NCI-H128 (cell line): ENCODE measurements at regions not wholly inside any gene's neighbourhood (a gene's known extent, or its start where the extent isn't known, plus 50 kb on each side); places are given as distances from the start of the nearest gene placed in this dataset.
"Not testable (repeated sequence)": the region's sequence is repeated elsewhere in the genome, so short reads cannot be mapped to it uniquely, and the experiment has no call there.

Source experiments
- DNase-seq: peaks from one replicate; lab custom pipeline; 2025; ENCODE audit not compliant: unreplicated experiment; lab: John Stamatoyannopoulos, UW

DNA sequence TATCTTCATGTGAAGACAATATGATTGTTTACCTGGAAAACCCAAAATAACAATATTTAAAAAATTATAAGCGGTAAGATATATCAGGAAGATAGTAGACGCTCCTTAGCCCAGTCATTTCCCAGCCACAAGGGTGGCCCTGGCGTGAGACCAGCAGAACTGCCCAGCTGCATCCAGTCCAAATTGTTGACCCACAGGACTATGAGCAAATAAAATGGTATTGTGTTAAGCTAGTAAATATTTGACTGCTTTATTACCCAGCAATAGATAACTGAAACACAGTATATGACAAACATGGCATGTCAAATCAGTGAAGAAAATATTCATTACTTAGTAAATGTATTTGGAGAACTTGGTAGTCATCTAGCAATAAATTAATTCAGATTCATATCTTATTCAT lies 294.3 kb upstream of the SPAG17 start:
- DNase-seq = no peak

DNA sequence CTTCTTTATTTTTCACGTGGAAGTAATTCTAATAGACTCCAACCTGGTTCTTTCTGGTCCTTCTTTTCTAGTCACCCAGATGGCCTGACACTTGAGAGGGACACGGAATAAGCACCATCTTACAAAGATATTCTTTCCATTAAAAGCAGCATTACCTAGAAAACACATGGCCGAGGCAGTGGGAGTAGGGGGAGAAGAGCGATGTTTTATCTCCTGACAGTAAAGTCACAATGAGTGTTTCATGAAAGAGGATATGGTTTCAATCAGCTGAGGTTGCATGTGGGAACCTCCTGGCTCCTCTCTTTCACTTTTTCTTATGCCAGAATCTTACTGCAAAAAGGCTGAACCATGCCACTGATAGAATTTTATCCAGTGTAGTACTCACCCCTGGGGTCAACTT lies 288.8 kb upstream of the SPAG17 start:
- DNase-seq = no peak

DNA sequence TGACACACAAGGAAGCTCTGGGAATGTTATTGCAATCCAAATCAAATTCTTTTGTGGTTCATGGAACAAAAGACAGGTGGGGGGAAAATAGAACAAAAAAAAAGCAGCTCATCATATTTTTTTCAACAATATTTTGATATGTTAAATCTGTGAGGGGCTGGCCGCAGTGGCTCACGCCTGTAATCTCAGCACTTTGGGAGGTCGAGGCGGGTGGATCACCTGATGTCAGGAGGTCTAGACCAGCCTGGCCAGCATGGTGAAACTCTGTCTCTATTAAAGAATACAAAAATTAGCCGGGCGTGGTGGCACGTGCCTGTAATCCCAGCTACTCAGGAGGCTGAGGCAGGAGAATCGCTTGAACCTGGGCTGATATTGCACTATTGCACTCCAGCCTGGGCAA lies 279.4 kb upstream of the SPAG17 start:
- DNase-seq = not testable (repeated sequence)

DNA sequence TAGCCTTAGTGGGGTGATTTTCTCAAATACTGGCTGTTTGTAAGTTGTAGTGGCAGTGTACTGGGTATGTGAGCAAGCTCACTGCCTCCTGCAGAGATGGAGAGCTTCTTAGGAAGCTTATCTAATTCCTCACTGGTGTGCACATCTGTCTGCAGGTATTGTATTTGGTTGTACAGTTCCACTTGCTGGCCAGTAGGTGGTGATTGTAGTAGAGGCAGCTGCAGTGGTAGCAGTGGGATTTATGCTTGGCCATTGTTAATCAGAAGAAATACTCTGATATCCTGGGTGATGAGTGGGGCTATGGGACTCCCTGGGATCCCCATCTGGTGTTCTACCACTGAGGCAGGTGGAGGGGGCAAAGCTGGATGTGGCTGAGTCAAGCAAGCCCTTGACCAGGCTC lies 276.1 kb upstream of the SPAG17 start:
- DNase-seq = no peak

DNA sequence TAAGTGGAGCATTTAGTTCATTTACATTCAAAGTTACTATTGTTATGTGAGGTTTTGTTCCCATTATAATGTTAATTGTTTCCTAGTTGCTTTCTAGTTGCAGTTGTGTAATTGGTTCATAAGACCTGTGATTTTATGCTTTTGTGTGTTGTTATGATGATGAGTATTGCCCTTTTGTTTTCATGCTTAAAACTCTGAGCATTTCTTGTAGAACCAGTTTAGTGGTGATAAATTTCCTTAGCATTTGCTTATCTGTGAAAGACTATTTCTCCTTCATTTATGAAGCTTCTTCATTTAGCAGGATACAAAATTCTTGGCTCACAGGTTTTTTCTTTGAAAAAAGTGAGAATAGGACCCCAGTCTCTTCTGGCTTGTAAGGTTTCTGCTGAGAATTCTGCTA lies 274.8 kb upstream of the SPAG17 start:
- no peak for DNase-seq

DNA sequence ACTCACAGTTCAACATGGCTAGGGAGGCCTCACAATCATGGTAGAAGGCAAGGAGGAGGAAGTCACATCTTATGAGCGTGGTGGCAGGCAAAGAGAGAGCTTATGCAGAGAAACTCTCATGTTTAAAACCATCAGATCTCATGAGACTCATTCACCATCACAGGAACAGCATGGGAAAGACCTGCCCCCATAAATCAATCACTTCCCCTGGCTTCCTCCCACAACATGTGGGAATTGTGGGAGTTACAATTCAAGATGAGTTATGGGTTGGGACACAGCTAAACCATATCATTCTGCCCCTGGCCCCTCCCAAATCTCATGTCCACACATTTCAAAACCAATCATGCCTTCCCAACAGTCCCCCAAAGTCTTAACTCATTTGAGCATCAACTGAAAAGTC lies 268.8 kb upstream of the SPAG17 start:
- not testable (repeated sequence) for DNase-seq

DNA sequence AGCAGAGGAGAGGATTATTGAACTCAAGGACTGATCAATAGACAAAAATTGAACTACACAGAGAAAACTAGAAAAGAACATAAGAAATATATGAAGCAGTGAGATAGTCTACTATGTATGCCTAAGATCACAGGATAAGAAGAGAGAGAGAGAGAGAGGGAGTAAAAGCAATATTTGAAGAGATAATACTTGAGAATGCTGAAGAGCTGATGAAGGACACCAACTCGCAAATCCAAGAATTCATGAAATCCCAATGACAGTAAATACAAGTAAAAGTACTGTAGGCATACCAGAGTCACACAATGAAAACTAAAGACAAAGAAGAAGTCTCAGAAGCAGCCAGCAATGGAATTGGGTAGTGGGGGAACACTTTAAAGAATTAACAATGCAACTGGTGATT lies 260.1 kb upstream of the SPAG17 start:
- no peak for DNase-seq

DNA sequence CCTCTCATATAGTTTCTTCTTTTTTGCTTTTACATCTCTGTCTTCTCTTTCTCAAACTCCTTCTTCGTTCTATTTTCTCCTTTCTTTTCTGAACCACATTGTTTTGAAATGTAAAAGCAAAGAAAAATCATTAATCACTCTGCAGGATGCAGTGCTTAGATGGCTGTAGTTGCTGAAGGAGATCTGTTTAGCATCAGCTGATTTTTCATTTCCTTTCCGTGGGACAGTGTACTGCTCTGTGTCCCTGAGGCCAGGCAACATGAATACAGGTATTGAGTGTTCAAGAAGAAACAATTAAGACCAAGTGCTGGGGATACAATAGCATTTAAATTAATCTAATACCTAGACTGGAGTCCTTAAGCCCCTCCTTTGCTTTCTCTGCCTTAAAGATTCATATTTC lies 257.2 kb upstream of the SPAG17 start:
- no peak for DNase-seq

DNA sequence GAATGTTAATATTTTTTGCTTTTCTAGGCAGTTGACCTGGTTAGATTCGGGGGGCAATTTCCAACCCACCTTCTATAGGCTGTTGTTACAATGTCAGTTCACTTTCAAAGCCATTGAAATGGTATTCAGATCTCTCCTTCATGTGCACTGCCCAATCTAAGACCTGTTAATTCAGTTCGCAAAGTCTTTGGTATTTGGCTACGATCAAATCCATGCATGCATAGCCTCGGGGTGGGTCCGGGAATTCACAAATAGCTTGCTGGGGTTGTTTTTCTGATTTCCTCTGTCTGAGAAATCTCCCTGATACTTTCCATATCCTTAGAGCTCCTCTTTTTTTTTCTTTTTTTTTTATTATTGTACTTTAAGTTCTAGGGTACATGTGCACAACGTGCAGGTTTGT lies 252.6 kb upstream of the SPAG17 start:
- DNase-seq = no peak

DNA sequence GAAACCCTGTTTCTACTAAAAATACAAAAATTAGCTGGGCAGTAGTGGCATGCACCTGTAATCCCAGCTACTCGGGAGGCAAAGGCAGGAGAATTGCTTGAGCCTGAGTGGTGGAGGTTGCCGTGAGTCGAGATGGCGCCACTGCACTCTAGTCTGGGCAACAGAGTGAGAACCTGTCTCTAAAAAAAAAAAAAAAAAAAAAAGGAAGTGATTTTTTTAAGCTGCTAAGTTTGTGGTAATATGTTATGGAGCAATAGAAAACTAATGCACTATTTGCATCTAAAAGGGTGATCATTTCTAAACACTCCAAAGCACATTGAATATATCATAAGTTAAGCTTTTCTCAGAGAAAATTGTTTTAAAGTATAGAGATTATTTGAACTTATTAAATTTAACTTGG lies 244.8 kb upstream of the SPAG17 start:
- no peak for DNase-seq

DNA sequence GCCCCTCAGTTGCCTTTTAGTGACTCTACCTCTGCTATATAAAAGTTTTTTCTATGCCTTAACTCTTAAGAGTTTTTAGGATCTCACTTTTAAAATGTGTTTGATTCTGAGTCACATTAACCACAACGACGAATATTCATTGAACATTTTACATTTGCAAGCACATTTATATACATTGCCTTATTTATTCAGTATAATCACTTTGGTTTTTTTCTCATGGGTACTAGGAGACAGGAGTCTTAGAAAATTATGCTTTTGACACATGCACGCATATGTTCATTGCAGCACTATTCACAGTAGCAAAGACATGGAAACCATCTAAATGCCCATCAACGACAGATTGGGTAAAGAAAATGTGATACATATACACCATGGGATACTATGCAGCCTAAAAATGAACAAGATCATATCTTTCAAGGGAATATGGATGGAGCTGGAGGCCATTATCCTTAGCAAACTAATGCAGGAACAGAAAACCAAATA lies 236.9 kb upstream of the SPAG17 start:
- DNase-seq = no peak

DNA sequence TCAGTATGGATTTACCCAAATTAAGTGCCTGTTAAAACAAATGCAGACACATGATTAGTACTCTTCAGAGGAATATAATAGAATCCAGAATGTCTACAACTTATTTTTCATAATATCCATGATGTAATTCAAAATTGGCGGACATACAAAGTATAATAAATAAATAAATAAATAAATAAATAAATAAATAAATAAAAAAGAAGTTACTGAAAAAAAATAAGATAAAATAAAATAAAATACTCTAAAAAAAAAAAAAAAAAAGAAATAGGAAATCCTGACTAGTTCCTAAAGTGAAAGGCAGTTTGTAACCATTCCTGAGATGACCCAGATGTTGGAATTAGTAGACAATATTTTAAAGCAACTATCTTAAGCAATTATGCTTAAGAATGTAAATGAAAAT lies 219.0 kb upstream of the SPAG17 start:
- no peak for DNase-seq

DNA sequence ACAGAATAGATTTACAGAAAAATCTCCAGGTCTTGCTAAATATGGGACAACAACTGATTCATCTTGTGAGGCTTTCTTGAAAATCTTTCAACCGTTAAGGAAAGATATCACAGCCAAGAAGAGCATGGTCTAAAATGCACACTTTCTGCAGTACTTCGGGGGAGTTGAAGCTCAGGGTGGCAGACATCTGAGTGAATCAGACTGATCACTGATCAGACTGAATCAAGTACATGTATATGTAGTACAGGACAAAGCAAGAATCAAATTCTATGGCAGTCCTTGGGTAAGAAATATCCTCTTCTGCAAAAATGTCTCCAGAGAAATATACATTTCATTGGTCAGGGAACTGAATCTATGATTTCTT lies 212.4 kb upstream of the SPAG17 start:
- DNase-seq = no peak

DNA sequence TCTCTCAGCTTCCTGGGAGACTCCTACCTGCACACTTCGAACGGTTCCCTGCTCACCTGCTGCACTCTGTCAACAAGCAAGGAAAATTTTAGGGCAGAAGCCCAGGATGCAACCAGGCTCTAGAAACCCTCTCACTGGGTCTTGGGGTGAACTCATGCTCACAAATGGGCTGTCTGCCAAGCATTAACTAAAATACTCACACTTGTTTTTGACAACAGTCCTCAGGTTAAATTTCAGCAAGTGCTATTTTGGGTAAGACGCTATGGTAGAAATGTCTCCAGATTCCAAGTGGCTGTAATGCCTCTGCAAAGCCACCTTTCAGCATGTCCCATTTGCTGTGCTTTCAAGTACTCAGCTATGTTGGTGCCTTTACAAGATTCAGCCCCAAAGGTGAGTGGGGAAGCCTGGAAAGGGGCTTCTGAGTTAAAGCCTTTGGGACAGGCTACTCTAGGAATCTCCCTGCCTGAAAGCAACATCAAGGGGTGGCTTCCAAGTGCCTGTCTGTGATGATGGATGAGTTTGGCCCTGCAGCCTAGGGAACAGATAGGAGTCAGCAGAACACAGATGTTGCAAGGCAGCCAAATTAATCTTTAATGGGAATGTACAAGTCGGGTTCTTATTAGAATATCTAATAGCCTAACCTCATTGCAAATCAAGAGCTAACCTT lies 211.9 kb upstream of the SPAG17 start:
- no peak for DNase-seq

DNA sequence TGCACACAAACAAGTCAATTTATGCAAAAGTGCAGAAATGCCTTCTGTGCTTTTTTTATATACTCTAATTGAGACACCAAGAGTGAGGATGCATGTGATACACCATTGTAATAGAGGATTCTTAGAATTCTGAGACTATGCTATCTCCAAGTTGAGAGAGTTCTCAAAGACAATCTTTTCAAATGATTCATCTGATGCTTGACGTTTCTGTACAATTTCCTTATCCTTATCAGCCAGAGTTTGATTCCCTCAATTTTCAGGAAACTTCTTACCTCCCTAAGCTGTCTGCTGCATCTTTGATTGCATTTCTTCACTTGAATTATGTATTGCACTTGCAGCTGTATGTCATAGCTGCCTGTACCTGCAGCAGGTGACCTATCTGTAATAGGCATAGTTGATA lies 211.3 kb upstream of the SPAG17 start:
- no peak for DNase-seq

DNA sequence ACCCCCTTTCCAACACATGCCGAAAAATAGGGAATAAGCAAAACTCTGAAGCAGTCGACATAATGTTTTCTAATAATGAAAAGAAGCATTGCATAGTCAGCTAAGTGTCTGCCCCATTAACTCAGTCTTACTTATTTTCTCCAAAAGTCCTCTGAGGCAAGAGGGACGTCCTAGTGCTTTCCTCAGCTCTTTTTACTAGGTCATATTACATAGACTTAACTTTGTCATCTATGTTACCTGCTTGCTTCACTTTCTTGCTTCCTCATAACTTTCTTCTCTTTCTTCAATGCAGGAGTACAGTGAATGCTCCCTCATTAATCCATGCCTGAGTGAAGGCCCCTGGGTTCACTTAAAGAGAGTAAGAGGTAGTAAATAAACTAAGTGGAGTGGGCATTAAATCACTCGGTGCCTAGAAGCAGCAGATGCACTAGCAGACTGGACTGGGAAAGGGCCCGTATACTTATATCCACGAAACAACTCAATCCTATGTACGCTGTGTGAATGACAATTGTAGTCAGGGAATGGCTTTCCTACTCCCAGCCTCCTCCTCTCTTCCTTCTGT lies 210.5 kb upstream of the SPAG17 start:
- no peak for DNase-seq

DNA sequence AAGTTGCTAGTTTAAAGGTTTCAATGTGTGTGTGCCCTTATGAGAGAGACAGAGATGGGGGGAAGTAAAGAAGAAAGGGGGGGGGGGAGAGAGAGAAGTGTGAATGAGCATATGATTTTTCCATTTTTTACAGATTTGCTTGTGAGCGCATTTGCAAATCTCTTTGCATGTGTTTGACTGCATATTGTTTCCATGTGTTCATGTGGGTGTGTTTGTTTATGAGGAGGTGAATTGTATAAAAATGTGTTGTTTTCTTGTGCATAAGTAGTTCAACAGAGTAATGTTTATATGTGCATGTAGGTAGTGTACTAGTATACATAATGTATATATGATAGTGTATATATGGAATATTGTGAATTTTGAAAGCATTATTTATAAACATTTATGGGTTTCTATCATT lies 205.9 kb upstream of the SPAG17 start:
- no peak for DNase-seq

DNA sequence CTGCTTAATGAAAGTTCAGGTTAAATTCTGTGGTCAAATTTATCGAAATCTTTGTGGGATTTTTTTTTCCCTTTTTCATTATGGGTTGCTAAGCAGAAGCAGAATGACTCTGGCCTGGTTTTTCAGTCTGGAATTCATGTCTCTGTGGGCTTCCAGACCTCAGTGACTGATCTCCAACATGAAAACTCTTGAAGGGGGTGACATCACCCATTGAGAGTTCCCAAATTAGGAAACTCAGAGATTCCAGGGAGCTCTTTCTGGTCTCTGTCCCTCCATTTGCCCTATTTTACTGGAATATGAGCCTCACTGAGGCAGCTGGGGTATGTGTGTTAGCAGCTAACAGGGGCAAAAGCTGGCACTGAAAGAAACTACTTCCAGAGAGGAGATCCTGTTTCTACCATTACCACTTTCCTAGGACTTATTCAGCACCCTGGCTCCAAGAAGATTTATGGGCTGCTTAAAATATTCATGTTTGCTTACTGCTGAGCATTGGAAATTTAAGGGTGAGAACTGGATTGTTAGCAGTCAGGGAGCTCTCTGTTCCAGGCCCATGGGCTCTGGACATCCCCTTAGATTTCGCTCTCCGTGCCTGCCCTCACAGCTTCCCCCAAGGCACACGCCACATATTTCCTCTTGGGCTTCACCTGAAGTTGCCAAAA lies 203.4 kb upstream of the SPAG17 start:
- no peak for DNase-seq

DNA sequence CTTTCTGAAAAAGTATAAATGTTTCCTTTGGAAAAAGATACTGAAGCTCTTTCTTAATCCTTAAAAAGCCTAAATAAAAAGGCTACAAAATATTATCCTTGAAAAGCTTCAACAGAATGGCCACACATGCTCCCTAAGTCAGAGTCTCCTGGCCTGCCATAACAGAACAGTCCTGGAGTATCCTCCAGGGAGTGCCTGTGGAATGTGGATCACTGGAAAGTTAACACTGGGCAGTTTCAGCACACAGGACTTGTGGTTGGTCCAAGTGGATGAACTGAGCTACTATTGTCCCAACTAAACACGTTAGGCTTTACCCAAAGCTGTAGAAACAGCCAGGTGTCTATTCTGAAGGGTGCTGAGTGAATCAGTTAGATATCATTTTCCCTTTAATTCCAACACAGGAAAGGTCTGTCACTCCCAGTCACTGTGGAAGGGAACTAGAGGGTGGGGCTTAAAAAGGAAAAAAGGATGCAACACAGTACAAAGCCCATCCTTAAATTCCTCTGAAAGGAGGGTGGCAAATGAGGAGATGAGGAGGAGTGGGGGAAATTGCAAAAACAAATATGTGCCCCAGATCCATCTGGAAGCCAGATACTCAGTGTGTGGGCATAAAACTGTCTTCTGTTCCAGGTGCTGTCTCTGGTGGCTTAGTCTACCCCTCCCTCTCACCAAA lies 196.3 kb upstream of the SPAG17 start:
- DNase-seq = no peak

DNA sequence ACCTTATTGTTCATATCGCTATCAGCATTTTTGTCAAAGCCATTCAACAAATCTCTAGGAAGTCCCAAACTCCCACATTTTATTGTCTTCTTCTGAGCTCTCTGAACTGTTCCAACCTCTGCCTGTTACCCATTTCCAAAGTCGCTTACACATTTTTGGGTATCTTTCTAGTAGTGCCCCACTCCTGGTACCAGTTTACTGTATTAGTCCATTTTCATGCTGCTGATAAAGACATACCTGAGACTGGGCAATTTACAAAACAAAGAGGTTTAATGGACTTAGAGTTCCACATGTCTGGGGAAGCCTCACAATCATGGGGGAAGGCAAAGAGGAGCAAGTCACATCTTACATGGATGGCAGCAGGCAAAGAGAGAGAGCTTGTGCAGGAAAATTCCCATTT lies 192.2 kb upstream of the SPAG17 start:
- DNase-seq = not testable (repeated sequence)

DNA sequence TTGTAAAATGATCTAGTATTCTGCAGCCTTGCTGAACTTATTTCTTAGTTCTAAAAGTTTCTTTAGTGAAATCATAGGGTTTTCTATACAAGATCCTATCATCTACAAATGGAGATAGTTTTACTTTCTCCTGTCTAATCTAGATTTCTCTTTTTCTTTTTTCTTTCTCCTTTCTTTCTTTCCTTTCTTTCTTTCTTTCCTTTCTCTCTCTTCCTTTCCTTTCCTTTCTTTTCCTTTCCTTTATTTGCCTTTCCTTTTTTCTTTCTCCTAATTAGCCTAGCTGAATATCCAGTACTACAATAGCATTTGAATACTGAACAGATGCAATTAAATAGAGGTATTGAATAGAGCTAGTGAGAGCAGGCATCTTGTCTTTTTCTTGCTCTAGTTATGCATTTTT lies 186.6 kb upstream of the SPAG17 start:
- no peak for DNase-seq

DNA sequence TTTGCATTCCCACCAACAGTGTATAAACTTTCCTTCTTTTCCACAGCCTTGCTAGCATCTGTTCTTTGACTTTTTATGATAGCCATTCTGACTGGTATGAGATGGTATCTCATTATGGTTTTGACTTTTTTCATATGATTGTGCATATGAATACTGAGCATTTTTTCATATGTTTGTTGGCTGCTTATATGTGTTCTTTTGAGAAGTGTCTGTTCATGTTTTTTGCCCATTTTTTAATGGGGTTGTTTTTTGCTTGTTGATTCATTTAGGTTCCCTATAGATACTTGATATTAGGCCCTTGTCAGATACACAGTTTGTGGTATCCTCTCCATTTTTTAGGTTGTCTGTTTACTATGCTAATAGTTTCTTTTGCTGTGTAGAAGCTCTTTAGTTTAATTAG lies 185.8 kb upstream of the SPAG17 start:
- no peak for DNase-seq
